Lower leg skin (tissue), 3 donors: ENCODE measurements at regions not wholly inside any gene's neighbourhood (a gene's known extent, or its start where the extent isn't known, plus 50 kb on each side); places are given as distances from the start of the nearest gene placed in this dataset.

Experiments
- POLR2A ChIP-seq, 2 donors: fragments of 450-650 bp; IDR thresholded peaks; one replicate each; pipeline ENCODE4 v1.6.1; 2016 to 2017; ENCODE audit warnings: antibody characterized with exemption in 2 of 2, mild to moderate bottlenecking in 1 of 2, moderate library complexity in 1 of 2
- TF ChIP-seq, protein P1 (sequence below), 3 donors: fragments of 450-650 bp; IDR thresholded peaks; one replicate each; pipeline ENCODE4 v1.5.1; 2016; ENCODE audit warnings: antibody characterized with exemption in 3 of 3, mild to moderate bottlenecking in 3 of 3, moderate library complexity in 2 of 3

DNA sequence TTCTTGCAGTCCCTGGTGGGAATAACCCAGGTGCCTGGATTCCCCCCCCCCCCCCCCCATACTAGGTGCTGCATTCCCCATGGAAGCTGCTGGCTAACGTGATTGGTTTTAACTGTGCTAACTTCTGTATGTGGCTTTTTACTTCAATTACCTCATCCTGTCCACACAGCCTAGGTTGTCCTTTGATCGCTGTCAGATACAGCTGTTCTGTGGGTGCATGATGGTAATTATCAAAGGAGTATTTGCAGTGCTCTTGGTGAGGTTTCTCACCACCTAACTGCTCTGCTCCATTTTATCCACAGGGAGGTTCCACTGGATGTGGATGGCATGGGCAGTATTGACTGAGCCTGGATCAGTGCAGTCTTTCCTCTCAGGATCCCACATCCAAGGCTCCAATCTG, 93.0 kb downstream of the ZNF518B start:
- TF ChIP-seq, protein P1, sequence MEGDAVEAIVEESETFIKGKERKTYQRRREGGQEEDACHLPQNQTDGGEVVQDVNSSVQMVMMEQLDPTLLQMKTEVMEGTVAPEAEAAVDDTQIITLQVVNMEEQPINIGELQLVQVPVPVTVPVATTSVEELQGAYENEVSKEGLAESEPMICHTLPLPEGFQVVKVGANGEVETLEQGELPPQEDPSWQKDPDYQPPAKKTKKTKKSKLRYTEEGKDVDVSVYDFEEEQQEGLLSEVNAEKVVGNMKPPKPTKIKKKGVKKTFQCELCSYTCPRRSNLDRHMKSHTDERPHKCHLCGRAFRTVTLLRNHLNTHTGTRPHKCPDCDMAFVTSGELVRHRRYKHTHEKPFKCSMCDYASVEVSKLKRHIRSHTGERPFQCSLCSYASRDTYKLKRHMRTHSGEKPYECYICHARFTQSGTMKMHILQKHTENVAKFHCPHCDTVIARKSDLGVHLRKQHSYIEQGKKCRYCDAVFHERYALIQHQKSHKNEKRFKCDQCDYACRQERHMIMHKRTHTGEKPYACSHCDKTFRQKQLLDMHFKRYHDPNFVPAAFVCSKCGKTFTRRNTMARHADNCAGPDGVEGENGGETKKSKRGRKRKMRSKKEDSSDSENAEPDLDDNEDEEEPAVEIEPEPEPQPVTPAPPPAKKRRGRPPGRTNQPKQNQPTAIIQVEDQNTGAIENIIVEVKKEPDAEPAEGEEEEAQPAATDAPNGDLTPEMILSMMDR (IDR thresholded peaks at IDR 0.05): no peak
- TF ChIP-seq POLR2A (IDR thresholded peaks at IDR 0.05): no peak
